ENCODE measurements at regions not wholly inside any gene's neighbourhood (a gene's known extent, or its start where the extent isn't known, plus 50 kb on each side); places are given as distances from the start of the nearest gene placed in this dataset.

DNA sequence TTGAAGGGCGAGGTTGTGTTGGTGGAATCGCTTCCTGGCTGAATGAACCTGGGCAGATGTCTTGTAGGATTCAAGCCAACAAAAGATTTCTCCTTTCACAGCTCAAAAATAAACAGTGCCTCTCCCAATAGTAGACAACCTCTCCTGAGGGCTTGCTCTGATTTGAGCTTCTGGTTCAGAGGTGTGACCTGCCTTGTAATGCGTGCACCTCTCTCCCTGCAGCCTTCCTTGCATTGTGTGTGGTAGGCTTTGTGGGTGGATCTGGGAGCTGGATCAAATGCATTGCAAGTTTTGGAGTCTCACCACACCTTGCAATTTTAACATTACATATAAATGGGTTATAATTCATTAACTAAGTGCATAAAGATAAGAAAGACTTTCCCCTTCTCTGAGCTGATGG is 96.9 kb upstream of the PTCH1 start:
- no peaks in the 10 kb centered on the region for H3K9me3 ChIP-seq (ENCODE audit: control insufficient read depth, low read depth, low read length)
- no peak overlapping the region for H2BK120ac ChIP-seq (ENCODE audit: low read depth, low read length, poor library complexity, severe bottlenecking)
- TF ChIP-seq, protein P1, sequence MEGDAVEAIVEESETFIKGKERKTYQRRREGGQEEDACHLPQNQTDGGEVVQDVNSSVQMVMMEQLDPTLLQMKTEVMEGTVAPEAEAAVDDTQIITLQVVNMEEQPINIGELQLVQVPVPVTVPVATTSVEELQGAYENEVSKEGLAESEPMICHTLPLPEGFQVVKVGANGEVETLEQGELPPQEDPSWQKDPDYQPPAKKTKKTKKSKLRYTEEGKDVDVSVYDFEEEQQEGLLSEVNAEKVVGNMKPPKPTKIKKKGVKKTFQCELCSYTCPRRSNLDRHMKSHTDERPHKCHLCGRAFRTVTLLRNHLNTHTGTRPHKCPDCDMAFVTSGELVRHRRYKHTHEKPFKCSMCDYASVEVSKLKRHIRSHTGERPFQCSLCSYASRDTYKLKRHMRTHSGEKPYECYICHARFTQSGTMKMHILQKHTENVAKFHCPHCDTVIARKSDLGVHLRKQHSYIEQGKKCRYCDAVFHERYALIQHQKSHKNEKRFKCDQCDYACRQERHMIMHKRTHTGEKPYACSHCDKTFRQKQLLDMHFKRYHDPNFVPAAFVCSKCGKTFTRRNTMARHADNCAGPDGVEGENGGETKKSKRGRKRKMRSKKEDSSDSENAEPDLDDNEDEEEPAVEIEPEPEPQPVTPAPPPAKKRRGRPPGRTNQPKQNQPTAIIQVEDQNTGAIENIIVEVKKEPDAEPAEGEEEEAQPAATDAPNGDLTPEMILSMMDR (conservative IDR thresholded peaks at IDR 0.05) = no peak
- H3K23me2 ChIP-seq (ENCODE audit: insufficient read length, low read depth, low read length, poor library complexity, severe bottlenecking) = no peaks in the 10 kb centered on the region
- H3K23ac ChIP-seq (ENCODE audit: insufficient read length, low read depth, low read length) = no peak overlapping the region
- H3K4ac ChIP-seq (ENCODE audit: low read depth, low read length) = no peak overlapping the region
- no peak overlapping the region for H2BK12ac ChIP-seq (ENCODE audit: insufficient read length, low read depth, low read length)
- no peak overlapping the region for H3K18ac ChIP-seq (ENCODE audit: insufficient read length, low read depth, low read length)
- H3K27ac ChIP-seq (ENCODE audit: insufficient read length, low read depth, low read length) = no peak overlapping the region
- H3K4me1 ChIP-seq (ENCODE audit: insufficient read depth, low read length) = peaks cover 3% of the 10 kb centered on the region; the same call in 1 of the 2 replicates
- no peak overlapping the region for H2BK5ac ChIP-seq (ENCODE audit: insufficient read length, low read length)
- H4K91ac ChIP-seq (ENCODE audit: insufficient read length, low read depth, low read length) = no peak overlapping the region
- no peak overlapping the region for H2AFZ ChIP-seq (ENCODE audit: low read length)
- no peak overlapping the region for H3T11ph ChIP-seq (ENCODE audit: low read length)
- H3K79me1 ChIP-seq (ENCODE audit: insufficient read depth, low read depth, low read length, poor library complexity, severe bottlenecking) = no peaks in the 10 kb centered on the region
- Mint-ChIP-seq H3K27me3 (ENCODE audit: low read depth) (peaks cover 26% of the 10 kb centered on the region), H3K4me1 (peaks cover 0 to 11% of the 10 kb centered on the region in 2 experiments; a peak in 2 of 4 replicates), H3K4me3 (no peak overlapping the region), H3K9me3 (no peaks in the 10 kb centered on the region), H3K27ac (no peak overlapping the region), H3K36me3 (ENCODE audit: insufficient read depth in 1 of 3, low read depth in 3 of 3) (no peaks in the 10 kb centered on the region)
- no peak for DNase-seq
- H4K8ac ChIP-seq (replicated peaks; ENCODE audit: insufficient read length, low read depth, low read length) = no peak overlapping the region
- H4K5ac ChIP-seq (ENCODE audit: insufficient read length, low read depth, low read length) = no peak overlapping the region
- H3K27me3 ChIP-seq (ENCODE audit: insufficient read depth, low read length) = no peaks in the 10 kb centered on the region
- no peak overlapping the region for H3K14ac ChIP-seq (ENCODE audit: insufficient read depth, low read length)
- no peaks in the 10 kb centered on the region for H3K79me2 ChIP-seq (ENCODE audit: insufficient read depth, low read length)
- H3K9ac ChIP-seq (ENCODE audit: extremely low read depth, insufficient read length, low read length) = no peak overlapping the region
- H2BK20ac ChIP-seq (ENCODE audit: low read depth, low read length, poor library complexity, severe bottlenecking) = no peak overlapping the region
- no peak overlapping the region for H2BK15ac ChIP-seq (ENCODE audit: low read depth, low read length)
- H2AK5ac ChIP-seq (ENCODE audit: insufficient read length, low read length) = no peak overlapping the region
- no peaks in the 10 kb centered on the region for H4K20me1 ChIP-seq (ENCODE audit: control insufficient read depth, insufficient read depth, insufficient read length)
- no peak overlapping the region for H3K56ac ChIP-seq (ENCODE audit: insufficient read length, low read depth, low read length)
- no peak overlapping the region for H3K4me2 ChIP-seq (ENCODE audit: insufficient read depth, insufficient read length, low read length)
- no CpG with 5 or more reads among the region's 3 CpGs for WGBS (ENCODE audit: extremely low coverage, insufficient read length, low lambda C conversion rate)

All from H9 (cell line).